ENCODE measurements at regions not wholly inside any gene's neighbourhood (a gene's known extent, or its start where the extent isn't known, plus 50 kb on each side); places are given as distances from the start of the nearest gene placed in this dataset.

- 73% methylated on average over 2 of the region's 2 CpGs for WGBS
- no peak overlapping the region for H3K4me3 ChIP-seq (ENCODE audit: low read depth, low read length)
- no peak for DNase-seq (ENCODE audit: extremely low spot score)
- H3K4me1 ChIP-seq (ENCODE audit: insufficient read depth), result no peaks in the 10 kb centered on the region
- no peak overlapping the region for H3K27ac ChIP-seq (ENCODE audit: low read depth)
- no peaks in the 10 kb centered on the region for H3K36me3 ChIP-seq (ENCODE audit: insufficient read depth)
Observed at GRCh38 chr5:136642976-136643375, 277.6 kb upstream of the TRPC7 start.

- Histone ChIP-seq H3K27ac (ENCODE audit: low read depth) (no peak overlapping the region), H3K4me3 (ENCODE audit: low read depth, low read length) (no peak overlapping the region), H3K4me1 (ENCODE audit: insufficient read depth) (no peaks in the 10 kb centered on the region), H3K36me3 (ENCODE audit: insufficient read depth) (no peaks in the 10 kb centered on the region)
- 94% methylated on average over 3 of the region's 3 CpGs for WGBS
- DNase-seq (ENCODE audit: extremely low spot score), result no peak
Observed at GRCh38 chr5:136639616-136640015, 274.3 kb upstream of the TRPC7 start.

- Histone ChIP-seq H3K4me1 (ENCODE audit: insufficient read depth) (no peaks in the 10 kb centered on the region), H3K4me3 (ENCODE audit: low read depth, low read length) (no peak overlapping the region), H3K27ac (ENCODE audit: low read depth) (no peak overlapping the region), H3K36me3 (ENCODE audit: insufficient read depth) (no peaks in the 10 kb centered on the region)
- DNase-seq (ENCODE audit: extremely low spot score), result no peak
- WGBS, result 91% methylated on average over 1 of the region's 1 CpG
Observed at GRCh38 chr5:136638084-136638483, 272.7 kb upstream of the TRPC7 start.

GRCh38 chr5:136636001-136636400 is 270.7 kb upstream of the TRPC7 start:
- WGBS, result 85% methylated on average over 1 of the region's 1 CpG
- no peak overlapping the region for H3K4me3 ChIP-seq (ENCODE audit: low read depth, low read length)
- H3K4me1 ChIP-seq (ENCODE audit: insufficient read depth), result no peaks in the 10 kb centered on the region
- no peak overlapping the region for H3K27ac ChIP-seq (ENCODE audit: low read depth)
- H3K36me3 ChIP-seq (ENCODE audit: insufficient read depth), result no peaks in the 10 kb centered on the region
- DNase-seq (ENCODE audit: extremely low spot score), result no peak

DNA sequence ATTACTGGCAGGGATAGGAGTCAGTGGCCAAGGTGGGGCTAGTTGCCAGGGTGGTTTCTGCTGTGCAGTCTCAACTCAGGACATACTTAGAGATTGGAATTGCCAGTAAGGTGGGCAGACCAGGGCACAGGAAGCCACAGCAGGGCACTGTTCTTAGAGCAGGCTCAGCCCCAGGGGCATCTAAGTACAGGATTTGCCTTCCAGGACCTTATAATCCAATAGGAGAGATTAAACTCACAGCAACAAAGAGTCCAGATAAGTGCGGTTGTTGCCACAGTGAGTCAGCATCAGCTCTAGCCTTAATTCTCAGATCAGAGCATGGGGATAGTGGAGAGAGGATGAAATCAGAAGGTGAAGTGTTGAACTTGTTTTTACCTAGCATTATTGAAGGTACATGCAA is 265.8 kb upstream of the TRPC7 start:
- DNase-seq (ENCODE audit: extremely low spot score), result no peak
- WGBS, result 57% methylated on average over 1 of the region's 1 CpG
- no peaks in the 10 kb centered on the region for H3K36me3 ChIP-seq (ENCODE audit: insufficient read depth)
- H3K4me1 ChIP-seq (ENCODE audit: insufficient read depth), result no peaks in the 10 kb centered on the region
- no peak overlapping the region for H3K27ac ChIP-seq (ENCODE audit: low read depth)
- H3K4me3 ChIP-seq (ENCODE audit: low read depth, low read length), result no peak overlapping the region

DNA sequence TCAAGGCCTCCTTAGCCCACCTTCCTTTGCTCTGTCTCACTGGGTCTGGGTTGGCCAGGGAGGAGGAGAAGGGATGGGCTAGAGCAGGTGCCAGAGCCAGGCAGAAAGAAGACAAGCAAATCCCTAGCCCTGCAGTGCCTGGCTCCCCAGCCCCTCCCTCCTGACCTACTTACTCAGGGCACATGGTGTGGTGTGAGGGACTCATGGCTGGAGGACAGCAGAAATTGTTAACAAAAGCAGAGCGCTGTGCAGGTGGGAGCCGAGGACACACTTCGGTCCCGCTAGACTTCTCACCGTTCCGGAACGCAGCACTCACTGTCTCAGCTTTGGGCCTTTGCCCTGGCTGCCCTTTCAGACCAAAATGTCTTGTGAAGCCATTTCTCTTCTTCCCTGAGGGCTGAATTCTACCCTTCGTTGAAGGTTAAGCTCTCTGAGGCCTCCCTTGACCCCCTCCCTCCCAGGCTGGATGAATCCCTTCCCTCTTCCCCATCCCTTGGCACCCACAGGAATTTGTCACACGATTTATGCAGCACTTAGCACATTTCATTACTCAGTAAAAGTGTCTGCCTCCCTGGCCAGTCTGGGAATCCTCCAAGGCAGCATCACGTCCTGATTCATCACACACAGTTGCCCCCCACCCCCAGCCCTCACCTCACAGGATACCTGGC is 263.9 kb upstream of the TRPC7 start:
- Histone ChIP-seq H3K4me3 (ENCODE audit: low read depth, low read length) (no peak overlapping the region), H3K4me1 (ENCODE audit: insufficient read depth) (no peaks in the 10 kb centered on the region), H3K27ac (ENCODE audit: low read depth) (no peak overlapping the region), H3K36me3 (ENCODE audit: insufficient read depth) (no peaks in the 10 kb centered on the region)
- DNase-seq (ENCODE audit: extremely low spot score), result no peak
- WGBS, result 73% methylated on average over 10 of the region's 10 CpGs

DNA sequence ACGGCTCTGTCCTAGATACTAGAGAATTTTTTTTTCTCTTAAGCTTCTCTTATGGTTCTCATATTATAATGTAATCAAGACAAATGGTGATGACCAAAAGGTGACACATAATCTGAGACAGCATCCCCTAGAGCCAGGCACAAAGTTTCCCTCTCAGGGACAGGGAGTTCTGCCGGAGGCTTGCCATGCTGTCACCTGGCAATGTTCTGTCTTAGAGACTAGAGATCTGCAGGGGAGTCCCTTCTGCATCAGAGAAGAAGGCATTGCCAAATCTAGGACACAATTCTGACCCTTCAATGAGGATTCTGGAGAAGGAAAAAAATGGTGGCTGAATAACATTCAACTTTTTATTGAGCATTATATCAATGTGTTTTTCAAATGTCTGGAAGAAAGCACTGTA is 261.2 kb upstream of the TRPC7 start:
- Histone ChIP-seq H3K27ac (ENCODE audit: low read depth) (no peak overlapping the region), H3K4me3 (ENCODE audit: low read depth, low read length) (no peak overlapping the region), H3K36me3 (ENCODE audit: insufficient read depth) (no peaks in the 10 kb centered on the region), H3K4me1 (ENCODE audit: insufficient read depth) (no peaks in the 10 kb centered on the region)
- WGBS, result 84% methylated on average over 2 of the region's 2 CpGs
- DNase-seq (ENCODE audit: extremely low spot score), result no peak

GRCh38 chr5:136622747-136623146 is 257.4 kb upstream of the TRPC7 start:
- Histone ChIP-seq H3K4me3 (ENCODE audit: low read depth, low read length) (no peak overlapping the region), H3K36me3 (ENCODE audit: insufficient read depth) (no peaks in the 10 kb centered on the region), H3K27ac (ENCODE audit: low read depth) (no peak overlapping the region), H3K4me1 (ENCODE audit: insufficient read depth) (no peaks in the 10 kb centered on the region)
- no peak for DNase-seq (ENCODE audit: extremely low spot score)

DNA sequence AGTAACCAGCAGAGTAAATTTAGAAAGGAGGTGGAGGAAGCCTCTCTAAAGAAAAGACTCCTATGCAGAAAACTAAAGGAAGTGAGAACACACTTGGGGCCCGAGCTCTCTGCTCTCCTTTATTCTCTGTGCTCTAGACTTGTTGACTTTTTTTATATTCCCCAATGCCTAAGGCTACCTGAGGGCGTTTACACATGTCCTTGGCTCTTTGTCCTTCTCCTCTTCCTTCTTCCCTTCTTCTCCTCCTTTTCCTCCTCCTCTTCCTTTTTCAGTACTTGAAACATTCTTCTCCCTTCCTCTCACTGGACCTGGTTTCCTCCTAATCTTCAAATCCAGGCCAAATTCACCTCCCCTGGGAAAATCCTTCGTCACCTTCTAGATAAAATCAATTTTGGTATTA is 256.4 kb upstream of the TRPC7 start:
- Histone ChIP-seq H3K4me3 (ENCODE audit: low read depth, low read length) (no peak overlapping the region), H3K36me3 (ENCODE audit: insufficient read depth) (no peaks in the 10 kb centered on the region), H3K4me1 (ENCODE audit: insufficient read depth) (no peaks in the 10 kb centered on the region), H3K27ac (ENCODE audit: low read depth) (no peak overlapping the region)
- DNase-seq (ENCODE audit: extremely low spot score), result no peak
- 53% methylated on average over 3 of the region's 3 CpGs for WGBS

GRCh38 chr5:136620621-136621020 is 255.3 kb upstream of the TRPC7 start:
- no peaks in the 10 kb centered on the region for H3K36me3 ChIP-seq (ENCODE audit: insufficient read depth)
- WGBS, result 63% methylated on average over 1 of the region's 1 CpG
- no peak for DNase-seq (ENCODE audit: extremely low spot score)

GRCh38 chr5:136620016-136620419 is 254.7 kb upstream of the TRPC7 start:
- WGBS, result 29% methylated on average over 1 of the region's 1 CpG
- Histone ChIP-seq H3K4me1 (ENCODE audit: insufficient read depth) (no peaks in the 10 kb centered on the region), H3K27ac (ENCODE audit: low read depth) (no peak overlapping the region), H3K4me3 (ENCODE audit: low read depth, low read length) (no peak overlapping the region), H3K36me3 (ENCODE audit: insufficient read depth) (no peaks in the 10 kb centered on the region)
- DNase-seq (ENCODE audit: extremely low spot score), result no peak

More at GRCh38 chr5:136620621-136621020, 255.3 kb upstream of the TRPC7 start:
- Histone ChIP-seq H3K4me3 (ENCODE audit: low read depth, low read length) (no peak overlapping the region), H3K4me1 (ENCODE audit: insufficient read depth) (no peaks in the 10 kb centered on the region), H3K27ac (ENCODE audit: low read depth) (no peak overlapping the region)

GRCh38 chr5:136619556-136619955 is 254.2 kb upstream of the TRPC7 start:
- H3K36me3 ChIP-seq (ENCODE audit: insufficient read depth), result no peaks in the 10 kb centered on the region
- no peak overlapping the region for H3K27ac ChIP-seq (ENCODE audit: low read depth)
- DNase-seq (ENCODE audit: extremely low spot score), result no peak
- H3K4me1 ChIP-seq (ENCODE audit: insufficient read depth), result no peaks in the 10 kb centered on the region
- 89% methylated on average over 3 of the region's 3 CpGs for WGBS
- no peak overlapping the region for H3K4me3 ChIP-seq (ENCODE audit: low read depth, low read length)

DNA sequence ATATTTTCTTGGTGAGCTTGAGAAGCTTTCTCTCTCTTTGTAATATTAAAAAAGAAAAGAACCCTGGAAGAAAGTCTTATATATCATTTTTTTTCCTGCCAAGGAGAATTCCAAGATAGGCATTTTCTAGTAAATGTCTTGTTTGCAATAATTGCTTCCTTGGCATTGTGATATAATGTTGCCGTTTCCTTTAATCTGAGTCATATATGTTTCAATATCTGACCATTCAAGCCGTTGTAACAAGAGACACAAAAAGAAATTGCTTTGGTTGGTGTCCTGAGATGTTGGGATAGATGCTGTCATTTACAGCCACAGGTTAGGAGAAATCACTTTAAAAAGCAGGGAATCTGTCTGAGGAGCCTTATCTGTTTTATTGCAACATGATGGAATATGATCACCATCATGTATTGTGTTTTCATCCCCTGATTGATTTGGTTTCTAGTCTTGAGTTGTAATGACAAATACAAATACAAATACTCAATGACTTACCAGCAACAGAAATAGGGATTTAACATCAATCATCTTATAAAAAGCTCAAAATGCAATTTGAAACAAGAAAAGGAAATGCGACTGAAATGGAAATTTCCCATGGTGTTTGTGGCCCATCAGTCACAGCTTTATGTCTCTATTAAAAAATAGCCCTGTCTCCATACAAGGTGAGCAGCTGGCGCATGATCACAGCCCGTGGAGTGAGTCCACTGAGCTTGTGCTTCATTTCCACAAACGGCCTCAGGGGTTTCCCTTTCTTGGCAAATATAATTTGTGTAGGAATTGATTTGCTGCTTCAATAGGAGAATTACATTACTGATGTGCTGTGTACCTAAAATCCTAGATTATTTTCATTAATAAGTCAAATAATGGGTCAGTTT is 250.1 kb upstream of the TRPC7 start:
- Histone ChIP-seq H3K27ac (ENCODE audit: low read depth) (no peak overlapping the region), H3K36me3 (ENCODE audit: insufficient read depth) (no peaks in the 10 kb centered on the region), H3K4me3 (ENCODE audit: low read depth, low read length) (no peak overlapping the region), H3K4me1 (ENCODE audit: insufficient read depth) (no peaks in the 10 kb centered on the region)
- DNase-seq (ENCODE audit: extremely low spot score), result no peak
- 66% methylated on average over 6 of the region's 6 CpGs for WGBS

DNA sequence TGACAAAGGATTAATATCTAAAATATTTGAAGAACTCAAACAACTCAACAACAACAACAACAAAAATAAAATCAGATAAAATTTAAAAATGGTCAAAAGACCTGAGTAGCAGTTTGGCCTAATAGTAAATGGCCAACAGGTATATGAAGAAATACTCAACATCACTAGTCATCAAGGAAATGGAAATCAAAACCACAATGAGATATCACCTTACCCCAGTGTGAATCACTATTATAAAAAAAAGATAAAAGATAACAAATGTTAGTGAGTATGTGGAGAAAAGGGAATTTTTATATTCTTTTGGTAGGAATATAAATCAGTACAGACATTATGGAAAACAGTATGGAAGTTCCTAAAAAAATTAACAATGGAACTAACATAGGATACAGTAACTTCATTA is 247.9 kb upstream of the TRPC7 start:
- DNase-seq (ENCODE audit: extremely low spot score), result no peak
- H3K36me3 ChIP-seq (ENCODE audit: insufficient read depth), result no peaks in the 10 kb centered on the region
- no peak overlapping the region for H3K4me3 ChIP-seq (ENCODE audit: low read depth, low read length)
- no peaks in the 10 kb centered on the region for H3K4me1 ChIP-seq (ENCODE audit: insufficient read depth)
- H3K27ac ChIP-seq (ENCODE audit: low read depth), result no peak overlapping the region
